Stimulated activated CD4-positive, alpha-beta T cell treated with anti-CD3 and anti-CD28 coated beads, TNF-alpha, amount 100 ng/mL, for 24 hours (primary cell): ENCODE measurements at regions not wholly inside any gene's neighbourhood (a gene's known extent, or its start where the extent isn't known, plus 50 kb on each side); places are given as distances from the start of the nearest gene placed in this dataset.
"Not testable (repeated sequence)": the region's sequence is repeated elsewhere in the genome, so short reads cannot be mapped to it uniquely, and the experiment has no call there.

Experiments
- DNase-seq, 3 experiments: peaks; one replicate each; pipeline ENCODE4 v3.0.0-alpha.2; 2020; ENCODE audit warnings: low read depth in 3 of 3

DNA sequence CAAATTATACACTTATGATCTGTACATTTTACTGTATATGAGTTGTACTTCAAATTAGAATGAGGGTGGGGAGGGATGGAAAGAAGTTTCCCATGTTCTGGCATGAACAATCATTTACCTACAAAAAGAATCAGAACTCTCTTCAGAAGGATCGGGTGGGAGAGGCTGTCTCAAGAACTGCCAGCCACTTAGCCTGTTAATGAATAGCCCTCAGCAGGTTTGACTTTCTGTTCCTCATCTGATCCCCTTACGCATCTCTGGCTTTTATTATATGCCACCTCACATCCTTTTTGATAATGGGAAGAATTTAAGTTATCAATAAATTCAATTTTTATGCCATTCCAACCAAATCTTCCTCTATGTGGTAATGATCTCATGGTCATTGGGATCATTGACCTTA, 168.3 kb upstream of the TGFBR2 start:
- no peak for DNase-seq

DNA sequence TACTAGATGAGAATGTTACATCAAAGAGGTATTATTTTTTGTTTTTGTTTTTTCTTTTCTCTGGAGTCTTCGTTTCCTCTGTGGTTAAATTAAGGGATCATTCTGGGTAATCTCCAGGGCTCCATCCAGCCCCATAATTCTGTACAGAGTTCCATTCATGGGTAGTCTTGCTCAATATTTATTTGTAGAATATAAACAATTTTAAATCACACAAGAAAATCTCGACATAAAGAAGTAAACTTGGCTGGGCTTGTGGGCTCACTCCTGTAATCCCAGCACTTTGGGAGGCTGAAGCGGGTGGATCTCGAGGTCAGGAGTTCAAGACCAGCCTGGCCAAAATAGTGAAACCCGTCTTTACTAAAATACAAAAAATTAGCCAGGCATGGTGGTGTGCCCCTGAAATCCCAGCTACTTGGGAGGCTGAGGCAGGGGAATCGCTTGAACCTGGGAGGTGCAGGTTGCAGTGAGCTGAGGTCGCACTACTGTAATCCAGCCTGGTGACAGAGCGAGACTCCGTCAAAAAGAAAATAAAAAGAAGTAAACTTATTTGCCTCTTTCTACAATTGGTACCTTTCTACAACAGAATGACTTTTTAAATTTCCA, 166.8 kb upstream of the TGFBR2 start:
- DNase-seq = no peak

DNA sequence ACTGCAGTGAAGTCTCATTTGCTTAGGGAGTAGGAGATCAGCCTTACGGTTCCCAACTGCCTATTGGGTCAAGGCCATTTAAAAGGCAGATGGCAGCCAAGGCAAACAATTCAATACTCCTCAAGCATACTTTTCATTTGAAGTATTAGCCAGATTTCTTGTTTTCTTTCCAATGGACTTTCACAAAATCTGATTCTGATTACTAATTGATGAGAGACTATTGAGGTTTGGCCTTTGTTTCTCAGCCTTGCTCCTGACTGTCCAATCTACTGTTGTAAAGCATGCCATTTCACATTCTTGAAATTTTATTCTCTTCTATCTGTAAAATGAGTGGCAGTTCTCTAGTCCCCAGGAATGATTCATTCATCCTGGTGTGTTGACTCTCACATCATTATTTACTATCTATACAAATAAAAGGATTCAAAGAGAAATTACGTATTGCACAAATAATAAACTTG, 166.2 kb upstream of the TGFBR2 start:
- DNase-seq = no peak

DNA sequence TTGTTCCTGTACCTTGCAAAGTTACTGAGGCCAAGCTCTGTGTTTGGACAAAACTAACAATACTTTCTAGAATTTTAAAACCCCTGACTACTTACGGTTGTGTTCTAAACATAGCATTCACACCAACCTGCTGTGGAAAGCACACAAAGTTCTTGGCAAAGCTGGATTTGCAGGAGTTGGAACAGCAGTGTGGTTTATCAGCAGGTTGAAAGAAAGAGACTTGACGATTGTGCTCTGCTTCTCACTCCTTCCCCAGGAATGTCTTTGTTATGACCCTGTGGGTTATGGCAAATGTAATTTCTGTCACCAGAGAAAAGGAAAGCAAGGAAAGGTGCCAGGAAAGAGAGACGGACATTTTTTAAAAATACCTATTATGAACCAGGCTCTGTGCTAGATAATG, 165.5 kb upstream of the TGFBR2 start:
- DNase-seq = no peak

DNA sequence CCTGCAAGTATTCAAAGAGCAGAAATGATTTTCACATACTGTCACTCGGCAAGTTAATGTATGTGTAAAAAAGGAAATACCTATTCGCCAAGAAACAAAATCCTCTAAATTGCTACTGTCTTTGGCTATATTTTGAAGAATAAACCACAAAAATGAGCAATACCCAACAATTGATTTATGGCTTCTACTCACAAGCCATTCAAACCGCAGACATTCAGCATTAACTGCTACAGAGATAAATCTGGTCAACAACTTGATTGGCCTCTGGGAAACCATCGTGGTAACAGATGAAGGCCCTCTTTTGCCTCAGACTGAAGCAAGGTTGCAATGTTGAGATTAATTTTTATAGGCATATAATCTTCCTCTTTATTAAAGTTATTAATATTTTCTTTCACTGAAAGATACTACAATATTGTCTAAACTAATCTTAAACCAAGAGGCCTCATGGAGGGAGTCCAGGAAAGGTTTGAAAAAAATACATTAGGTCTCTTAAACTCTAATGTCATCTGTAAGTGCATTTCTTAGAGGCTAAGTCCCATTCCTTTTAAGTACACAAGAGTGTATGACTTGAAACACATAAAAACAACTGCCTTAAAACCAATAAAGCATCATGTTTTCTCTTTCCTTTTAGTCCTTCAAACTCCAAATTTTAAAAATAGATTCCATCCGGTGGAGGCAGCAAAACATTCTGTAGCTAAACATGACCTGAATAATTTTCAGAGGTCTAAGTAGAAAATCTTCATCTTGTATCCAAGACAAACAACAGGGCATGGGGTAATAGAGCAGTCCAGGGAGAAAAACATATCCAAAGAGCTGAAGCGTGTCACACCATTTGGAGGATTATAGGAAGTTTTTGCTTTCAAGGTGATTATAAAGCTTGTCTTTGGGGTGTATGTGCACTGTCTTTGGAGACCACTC, 162.4 kb upstream of the TGFBR2 start:
- no peak for DNase-seq

DNA sequence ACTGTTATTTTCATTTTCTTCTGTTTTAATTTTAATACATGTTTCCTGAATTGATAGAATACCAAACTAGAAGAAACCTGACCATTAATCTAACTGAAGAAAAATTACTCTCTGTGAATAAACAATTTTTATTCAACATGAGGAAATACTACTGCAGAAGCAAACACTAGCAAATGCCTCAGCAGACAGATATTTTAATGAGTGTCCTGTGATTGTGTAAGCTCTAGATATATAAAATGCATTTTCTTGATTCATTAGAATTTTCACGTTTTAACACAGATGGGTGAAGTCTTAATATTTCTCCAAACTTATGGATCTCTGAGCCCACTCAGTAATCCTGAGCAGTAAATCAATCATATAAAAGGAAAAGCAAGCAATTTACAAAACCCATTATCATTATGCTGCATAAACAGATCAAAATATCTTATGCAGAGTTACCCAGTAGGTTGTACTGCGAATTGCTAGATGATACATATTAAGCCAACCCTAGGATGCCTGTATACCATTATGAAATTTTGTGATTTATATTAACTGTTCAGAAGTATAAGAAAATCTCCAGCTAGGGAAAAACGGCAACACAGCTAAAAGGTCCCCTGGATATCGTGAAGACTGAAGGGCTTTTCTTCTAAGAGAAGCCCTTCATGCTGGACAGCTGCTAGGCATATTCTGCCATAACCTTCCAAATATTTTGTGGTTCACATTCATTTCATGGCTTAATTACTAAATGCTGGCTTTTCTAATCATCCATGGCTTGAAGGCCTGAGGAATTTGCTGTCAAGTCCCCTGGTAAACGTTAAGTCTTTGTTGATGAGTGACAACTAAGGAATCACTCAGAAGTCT, 157.7 kb upstream of the TGFBR2 start:
- DNase-seq = no peak

DNA sequence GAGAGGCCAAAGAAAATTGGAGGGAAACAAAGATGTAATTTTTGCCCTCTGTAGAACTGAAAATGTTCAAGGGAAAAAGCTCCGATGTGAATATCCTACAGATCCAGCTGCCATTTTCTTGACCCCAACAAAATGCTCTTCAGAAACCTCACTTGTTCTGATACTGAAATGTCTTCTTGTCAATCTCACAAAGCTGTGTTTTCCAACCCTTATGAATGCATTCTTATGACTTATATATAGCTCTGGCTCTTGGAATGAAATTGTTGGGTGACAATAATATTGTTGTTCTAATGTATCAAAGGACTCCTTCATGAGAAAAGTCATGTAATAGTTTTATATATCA, 157.1 kb upstream of the TGFBR2 start:
- no peak for DNase-seq

DNA sequence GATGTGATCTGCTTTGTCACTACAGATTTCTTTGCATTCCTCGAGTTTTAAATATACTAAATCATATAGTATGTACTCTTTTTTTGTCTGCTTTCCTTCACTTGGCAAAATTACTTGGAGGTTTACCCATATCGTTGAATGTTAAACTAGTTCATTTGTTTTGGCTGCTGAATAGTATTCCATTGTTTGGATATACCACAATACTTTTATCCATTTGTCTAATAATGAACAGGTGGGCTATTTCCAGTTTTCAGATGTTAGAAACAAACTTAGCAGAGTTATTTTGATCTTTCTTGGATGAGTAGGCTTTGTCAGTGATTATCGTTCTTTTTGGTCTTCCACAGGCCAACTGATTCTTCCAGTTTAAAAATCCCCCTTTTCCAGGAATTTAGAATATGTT, 154.0 kb upstream of the TGFBR2 start:
- DNase-seq = no peak

DNA sequence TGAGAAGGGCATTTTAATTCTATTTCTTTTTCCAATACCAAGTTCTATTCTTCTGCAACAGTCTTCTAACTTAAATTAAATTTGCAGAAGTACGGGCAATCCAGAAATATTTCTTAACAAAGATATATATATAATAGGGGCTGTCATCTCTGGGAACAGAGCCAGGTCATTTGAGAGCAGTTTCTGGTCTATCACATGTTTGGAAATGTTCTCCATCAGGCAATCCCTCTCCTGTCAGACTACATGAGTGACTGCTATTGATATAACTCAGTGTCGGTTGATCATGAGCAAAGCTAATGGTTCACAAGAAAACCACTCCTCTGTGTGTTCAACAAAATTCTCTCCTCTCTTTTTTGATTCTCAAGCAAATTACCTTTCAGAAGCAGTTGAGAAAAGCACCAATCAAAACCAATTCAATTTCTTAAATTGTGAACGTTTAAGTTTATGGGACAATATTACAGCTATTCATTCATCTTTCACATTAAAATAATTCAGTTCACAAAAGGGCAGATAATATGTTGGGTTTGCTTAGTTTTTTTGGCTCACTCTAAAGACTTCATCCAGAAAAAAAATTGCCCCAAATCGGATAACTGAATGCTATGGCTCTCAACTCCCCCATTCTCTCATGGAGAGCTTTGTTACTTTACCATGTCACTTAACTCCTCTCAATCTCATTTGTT, 152.9 kb upstream of the TGFBR2 start:
- no peak for DNase-seq

DNA sequence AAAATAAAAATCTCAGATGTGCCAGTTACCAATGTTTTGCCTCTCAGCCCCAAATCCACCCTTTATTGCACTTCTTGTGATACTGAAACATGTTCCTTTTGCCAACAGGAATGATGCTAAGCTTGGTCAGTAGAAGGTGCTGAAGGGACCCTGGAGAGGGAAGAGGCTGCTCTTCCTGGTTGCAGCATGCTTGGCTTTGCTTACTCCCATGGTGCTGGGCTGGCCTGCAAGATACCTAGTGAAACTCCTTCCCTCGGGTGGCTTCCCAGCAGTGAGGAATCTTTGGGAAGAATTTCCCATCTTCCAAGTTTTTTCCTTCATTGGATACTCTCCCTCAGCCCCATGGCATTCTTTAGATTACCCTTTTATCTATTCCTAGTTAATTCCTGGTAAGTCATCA, 151.8 kb upstream of the TGFBR2 start:
- DNase-seq = no peak

DNA sequence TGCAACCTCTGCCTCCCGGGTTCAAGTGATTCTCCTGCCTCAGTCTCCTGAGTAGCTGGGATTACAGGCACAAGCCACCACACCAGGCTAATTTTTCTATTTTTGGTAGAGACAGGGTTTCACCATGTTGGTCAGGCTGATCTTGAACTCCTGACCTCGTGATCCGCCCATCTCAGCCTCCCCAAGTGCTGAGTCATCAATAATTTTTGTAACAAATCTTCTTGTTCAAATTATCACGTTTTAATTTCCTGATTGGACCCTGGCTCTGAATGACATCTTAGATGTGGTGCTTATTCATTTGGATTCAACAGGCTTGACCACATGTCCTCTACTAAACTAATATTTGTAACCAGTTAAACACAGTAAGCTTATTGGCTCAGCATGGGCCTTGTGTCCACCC, 151.3 kb upstream of the TGFBR2 start:
- not testable (repeated sequence) for DNase-seq

DNA sequence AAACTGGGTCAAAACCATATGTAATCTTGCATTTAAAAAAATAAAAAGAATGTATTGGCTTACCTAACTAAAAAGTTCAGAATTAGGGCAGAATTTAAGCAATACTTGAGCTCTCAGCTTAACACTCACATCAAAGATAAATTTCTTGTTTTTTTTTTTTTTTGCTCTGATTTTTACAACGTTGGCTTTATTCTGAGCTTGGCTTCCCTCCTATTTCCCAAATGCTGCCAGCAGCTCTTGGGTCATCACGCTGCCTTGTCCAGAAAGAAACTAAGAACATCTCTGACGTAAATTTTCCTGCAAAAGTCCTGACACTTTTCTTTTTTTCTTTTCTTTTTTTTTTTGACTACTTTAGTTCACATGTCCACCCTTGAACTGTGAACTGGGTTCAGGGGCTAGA, 150.6 kb upstream of the TGFBR2 start:
- no peak for DNase-seq

DNA sequence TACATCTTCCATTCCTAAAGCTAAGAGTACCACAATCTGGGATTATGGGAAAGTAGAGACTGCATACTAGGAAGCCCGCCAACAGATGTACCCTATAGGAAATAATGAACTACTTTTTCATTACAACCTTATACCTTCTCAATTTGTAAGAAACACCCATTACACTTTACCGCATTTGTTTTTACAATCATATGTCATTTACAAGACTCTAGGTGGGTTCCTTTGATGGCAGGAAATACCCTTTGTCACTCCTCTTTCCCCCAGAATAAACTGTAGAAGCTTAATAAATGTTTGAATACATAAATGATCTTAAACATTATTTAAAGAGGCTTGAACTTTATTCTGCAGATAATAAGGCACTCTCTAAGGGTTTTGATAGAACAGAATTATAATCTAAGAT, 150.1 kb upstream of the TGFBR2 start:
- no peak for DNase-seq

DNA sequence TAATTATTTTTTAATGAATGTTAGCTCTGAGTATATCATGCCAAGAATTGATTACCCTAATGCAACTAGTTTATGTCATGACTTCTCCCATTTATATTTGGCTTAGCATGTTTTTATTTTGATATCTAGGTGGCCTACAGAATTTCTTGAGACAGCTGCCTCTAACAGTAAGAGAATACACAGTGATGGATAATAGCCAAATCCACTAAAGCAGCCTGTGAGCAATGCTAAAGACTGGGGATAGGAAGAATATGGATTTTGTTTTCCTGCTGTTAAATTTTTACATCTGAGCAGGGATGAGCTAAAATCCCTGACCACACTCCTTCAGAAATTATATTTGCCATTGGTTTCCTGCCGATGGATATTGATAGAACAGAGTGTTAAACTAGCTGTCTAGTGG, 149.3 kb upstream of the TGFBR2 start:
- no peak for DNase-seq

DNA sequence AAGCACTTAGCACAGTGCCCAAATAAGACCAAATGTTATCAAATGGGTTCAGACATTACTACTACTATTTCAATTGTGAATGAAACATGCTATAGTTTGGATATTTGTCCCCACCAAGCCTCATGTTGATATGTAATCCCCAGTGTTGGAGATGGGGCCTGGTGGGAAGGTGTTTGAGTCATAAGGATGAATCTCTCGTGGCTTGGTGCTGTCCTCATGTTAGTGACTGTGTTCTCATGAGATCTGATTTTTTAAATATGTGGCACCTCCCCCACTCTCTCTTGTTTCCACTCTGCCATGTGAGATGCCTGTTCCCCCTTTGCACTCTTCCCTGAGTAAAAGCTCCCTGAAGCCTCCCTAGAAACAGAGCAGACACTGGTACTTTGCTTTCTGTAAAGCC, 148.7 kb upstream of the TGFBR2 start:
- no peak for DNase-seq

DNA sequence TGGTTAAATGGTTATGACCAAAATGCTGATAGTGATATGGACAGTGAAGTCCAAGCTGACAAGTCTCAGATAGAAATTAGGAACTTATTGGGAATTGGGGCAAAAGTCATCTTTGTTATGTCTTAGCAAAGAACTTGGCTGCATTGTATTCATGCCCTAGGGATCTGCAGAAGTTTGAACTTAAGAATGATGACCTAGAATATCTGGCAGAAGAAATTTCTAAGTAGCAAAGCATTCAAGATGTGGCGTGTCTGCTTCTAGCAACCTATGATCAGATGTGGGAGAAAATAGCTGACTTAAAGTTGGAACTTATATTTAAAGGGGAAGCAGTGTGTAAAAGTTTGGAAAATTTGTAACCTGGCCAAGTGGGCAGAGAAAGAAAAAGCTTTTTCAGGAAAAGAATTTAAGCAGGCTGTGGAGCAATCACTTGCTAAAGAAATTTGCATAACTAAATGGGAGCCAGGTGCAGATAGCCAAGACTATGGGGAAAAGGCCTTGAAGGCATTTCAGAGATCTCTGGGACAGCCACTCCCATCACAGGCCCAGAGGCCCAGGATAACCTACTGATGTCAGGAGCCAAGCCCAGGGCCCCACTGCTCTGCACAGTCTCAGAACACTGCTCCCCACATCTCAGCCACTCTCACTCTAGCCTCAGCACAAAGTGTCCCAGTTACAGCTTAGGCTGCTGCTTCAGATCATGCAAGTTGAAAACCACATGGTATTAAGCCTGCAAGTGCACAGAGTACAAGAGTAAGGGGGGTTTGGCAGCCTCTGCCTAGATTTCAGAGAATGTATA, 147.8 kb upstream of the TGFBR2 start:
- DNase-seq = no peak

DNA sequence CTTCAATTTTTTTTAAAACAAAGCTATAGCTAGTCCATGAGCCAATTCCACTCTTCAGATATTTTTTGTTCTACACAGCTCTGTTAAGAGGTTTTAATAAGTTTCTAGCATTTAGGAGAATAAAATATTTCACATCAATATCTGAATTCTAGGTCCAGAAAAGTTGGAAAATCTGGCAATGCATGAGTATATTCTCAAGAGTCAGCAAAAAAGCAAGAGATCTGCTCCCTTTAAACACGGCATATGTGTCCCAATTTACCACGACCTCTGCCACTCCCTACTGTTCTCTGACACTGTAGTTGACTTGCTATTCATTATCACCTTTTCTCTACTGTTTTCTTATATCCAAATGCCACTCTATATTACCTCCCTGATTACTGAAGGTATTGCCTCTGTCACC, 145.1 kb upstream of the TGFBR2 start:
- DNase-seq = no peak

DNA sequence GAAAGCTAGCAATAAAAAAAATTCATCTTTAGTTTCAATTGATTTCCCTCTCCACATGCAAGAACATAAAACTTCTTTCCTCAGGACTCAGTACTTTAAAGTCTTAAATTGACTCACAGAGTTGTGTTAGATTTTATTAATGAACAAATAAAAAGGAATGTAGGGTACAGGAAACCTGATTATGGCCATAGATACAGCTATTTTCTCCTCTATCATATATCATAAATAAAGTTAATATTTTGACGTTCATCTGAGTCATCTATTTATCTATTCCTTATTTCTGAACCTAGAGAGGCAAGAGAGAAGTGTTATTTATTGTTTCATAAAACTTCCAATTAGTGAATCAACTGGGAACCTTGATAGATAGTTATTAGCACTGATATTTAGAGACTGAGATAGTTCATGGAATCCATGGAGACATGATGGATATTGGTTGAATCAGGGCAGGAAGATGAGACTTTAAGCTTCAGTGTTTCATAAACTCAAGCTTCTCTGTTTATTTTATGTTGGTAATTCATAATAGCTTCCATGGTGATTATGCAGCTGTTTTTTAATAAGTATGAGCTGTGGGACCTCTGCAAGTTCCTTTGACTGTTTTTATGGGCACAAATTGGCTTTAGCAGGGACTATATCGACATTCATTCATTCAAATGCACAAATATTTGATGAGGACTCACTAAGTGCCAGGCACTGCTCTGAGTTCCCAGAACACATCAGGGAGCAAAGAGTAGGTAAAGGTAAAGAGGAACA, 143.5 kb upstream of the TGFBR2 start:
- DNase-seq = no peak

DNA sequence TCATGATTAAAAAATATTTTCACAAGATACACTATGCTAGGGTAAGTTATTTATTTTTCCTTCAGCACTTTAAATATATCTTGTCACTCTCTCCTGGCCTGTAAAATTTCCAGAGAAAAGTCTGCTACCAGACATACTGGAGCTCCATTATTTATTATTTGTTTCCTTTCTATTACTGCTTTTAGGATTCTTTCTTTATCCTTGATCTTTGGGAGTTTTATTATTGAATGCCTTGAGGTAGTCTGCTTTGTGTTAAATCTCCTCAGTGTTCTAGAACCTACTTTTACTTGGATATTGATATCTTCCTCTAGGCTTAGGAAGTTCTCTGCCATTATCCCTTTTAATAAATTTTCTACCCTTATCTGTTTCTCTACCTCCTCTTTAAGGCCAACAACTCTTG, 142.0 kb upstream of the TGFBR2 start:
- no peak for DNase-seq

DNA sequence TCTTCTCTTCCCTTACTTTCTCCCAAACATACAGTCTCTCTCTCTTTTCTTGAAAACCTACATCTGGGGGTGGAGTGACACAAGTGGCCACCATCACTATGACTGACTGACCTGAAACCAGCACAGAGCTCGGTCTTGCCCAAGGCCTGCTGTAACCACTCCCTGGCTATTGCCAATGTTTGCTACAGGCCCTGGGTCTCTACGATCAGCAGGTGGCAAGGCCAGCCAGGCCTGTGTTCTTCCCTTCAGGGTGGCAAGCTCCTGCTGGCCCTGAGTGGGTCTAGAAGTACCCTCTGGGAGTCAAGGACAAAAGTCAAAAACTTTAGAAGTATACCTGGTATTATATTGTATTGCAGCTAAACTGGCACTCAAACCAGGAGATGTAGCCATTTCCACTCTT, 140.9 kb upstream of the TGFBR2 start:
- DNase-seq = no peak
